SH-SY5Y (cell line): ENCODE measurements at regions not wholly inside any gene's neighbourhood (a gene's known extent, or its start where the extent isn't known, plus 50 kb on each side); places are given as distances from the start of the nearest gene placed in this dataset.

Source experiments
- GATA2 ChIP-seq: IDR thresholded peaks from 2 replicates; pipeline ENCODE4 v1.6.1; 2011; ENCODE audit warnings: mild to moderate bottlenecking, low read depth, low read length
- GATA3 ChIP-seq: IDR thresholded peaks from 2 replicates; pipeline ENCODE4 v1.6.1; 2011; ENCODE audit warnings: low read depth, mild to moderate bottlenecking, low read length, moderate library complexity

DNA sequence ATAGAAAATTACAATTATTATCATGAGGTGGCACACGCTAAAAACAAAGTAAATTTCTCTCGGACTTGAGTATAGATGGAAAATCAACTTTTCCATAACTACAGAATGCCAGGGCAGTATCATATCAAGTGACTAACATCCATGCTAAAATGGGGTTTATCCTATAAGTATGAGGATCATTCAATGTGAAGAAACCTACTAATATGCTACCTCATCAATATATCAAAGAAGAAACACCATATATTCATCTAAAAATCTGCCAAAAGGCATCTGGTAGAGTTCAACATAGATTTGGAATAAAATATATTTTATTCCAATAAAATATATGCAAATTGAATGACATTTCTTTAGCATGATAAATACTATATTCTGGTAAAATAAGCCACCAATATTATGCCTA lies 894.4 kb downstream of the MCTP2 start:
- TF ChIP-seq GATA2 (no peak), GATA3 (no peak)
